Fibroblast of the aortic adventitia (primary cell): ENCODE measurements at regions not wholly inside any gene's neighbourhood (a gene's known extent, or its start where the extent isn't known, plus 50 kb on each side); places are given as distances from the start of the nearest gene placed in this dataset.

Experiments used
- DNase-seq: peaks from one replicate; pipeline ENCODE4 v3.0.0-alpha.2; 2010; ENCODE audit warnings: low read depth
- H3K4me3 ChIP-seq: 2 replicates; pipeline ENCODE4 v1.5.1; 2011; ENCODE audit warnings: low read depth, mild to moderate bottlenecking, control low read depth, low read length, moderate library complexity
- TF ChIP-seq, protein P1 (sequence below): IDR thresholded peaks from 2 replicates; pipeline ENCODE4 v1.5.1; 2011; ENCODE audit warnings: mild to moderate bottlenecking, low read length, control low read depth, inconsistent platforms; ENCODE audit not compliant: insufficient read depth

DNA sequence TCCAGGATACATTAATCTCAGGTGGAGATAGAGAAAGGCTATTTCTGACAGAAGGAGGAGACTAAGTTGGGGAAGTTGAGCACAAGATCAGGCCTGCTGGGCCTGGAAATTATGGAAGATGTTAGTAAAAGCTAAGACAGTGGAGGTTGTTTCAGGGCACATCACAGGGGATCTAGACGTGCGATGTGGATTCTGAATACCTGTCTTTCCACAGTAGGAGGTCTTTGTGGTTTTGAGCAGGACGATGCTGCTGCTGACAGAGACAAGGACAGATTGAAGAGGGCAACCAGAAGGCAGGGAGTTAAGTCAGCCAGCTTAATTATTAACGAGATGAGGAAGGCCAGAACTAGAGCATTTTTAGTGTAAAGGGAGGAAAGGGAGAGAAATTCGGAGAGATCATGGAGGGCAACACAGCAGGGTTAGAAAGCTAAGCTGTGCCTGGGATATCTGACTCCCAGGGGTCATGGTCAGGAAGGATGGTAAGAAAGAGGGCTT is 384.9 kb downstream of the MAFB start:
- TF ChIP-seq, protein P1, sequence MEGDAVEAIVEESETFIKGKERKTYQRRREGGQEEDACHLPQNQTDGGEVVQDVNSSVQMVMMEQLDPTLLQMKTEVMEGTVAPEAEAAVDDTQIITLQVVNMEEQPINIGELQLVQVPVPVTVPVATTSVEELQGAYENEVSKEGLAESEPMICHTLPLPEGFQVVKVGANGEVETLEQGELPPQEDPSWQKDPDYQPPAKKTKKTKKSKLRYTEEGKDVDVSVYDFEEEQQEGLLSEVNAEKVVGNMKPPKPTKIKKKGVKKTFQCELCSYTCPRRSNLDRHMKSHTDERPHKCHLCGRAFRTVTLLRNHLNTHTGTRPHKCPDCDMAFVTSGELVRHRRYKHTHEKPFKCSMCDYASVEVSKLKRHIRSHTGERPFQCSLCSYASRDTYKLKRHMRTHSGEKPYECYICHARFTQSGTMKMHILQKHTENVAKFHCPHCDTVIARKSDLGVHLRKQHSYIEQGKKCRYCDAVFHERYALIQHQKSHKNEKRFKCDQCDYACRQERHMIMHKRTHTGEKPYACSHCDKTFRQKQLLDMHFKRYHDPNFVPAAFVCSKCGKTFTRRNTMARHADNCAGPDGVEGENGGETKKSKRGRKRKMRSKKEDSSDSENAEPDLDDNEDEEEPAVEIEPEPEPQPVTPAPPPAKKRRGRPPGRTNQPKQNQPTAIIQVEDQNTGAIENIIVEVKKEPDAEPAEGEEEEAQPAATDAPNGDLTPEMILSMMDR, result no peak
- no peak overlapping the region for H3K4me3 ChIP-seq
- no peak for DNase-seq

DNA sequence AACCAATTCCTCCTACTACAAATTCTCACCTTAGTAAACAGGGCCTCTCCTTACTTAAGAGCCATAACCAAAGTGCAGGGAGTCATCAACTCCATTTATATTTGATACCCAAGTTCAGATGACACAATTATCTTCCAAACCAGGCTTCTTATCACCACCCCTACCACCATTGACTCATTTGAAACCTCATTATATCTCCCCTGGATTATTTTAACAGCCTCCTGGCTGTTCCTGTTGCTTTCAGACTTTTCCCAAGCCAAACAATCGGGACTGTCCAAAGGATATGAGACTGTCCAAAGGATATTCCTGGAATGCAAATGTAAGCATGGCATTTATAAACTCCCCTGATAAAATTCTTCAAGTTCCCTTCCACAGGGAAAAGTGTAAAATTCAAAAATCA is 394.3 kb downstream of the MAFB start:
- H3K4me3 ChIP-seq, result no peak overlapping the region
- TF ChIP-seq, protein P1, result no peak
- DNase-seq, result no peak

DNA sequence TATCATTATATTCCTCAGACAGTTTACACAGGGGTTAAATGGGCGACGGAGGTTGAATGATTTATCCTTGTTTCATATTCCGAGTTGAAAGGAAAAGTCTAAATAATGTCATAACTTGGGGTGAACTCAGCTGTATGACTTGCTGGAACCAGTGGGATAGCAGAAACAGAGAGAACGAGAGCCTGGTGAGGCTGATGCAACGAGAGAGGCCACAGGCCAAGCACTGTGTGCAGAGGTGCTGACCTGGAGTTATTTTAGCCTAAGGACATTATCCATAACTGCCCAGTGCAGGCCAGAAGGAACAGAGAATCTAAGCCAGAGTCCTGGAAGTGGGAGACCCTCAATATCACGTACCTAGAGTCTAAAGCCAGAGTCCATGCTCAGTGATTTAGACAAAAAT is 394.9 kb downstream of the MAFB start:
- H3K4me3 ChIP-seq, result no peak overlapping the region
- TF ChIP-seq, protein P1, result no peak
- DNase-seq, result no peak

DNA sequence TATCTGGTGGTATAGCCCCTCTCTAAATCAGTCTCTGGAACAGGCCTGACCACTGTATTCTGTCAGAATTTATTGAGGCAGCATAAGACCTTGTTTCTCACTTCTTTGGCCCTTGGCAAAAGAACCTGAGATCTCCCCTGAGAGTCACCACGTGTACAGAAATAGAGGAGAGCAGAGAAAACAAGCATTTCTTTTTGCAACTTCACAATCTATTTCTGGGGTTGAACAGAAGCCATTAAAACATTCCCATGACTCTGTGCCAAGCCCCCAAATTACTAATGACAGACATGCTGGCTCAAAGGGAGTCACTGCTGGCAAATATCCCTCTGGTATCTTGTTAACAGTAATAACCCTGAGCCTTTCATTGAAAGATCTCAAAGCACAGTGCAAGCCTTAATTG is 395.3 kb downstream of the MAFB start:
- TF ChIP-seq, protein P1, result no peak
- H3K4me3 ChIP-seq, result no peak overlapping the region
- peak; percentile 43 for DNase-seq

DNA sequence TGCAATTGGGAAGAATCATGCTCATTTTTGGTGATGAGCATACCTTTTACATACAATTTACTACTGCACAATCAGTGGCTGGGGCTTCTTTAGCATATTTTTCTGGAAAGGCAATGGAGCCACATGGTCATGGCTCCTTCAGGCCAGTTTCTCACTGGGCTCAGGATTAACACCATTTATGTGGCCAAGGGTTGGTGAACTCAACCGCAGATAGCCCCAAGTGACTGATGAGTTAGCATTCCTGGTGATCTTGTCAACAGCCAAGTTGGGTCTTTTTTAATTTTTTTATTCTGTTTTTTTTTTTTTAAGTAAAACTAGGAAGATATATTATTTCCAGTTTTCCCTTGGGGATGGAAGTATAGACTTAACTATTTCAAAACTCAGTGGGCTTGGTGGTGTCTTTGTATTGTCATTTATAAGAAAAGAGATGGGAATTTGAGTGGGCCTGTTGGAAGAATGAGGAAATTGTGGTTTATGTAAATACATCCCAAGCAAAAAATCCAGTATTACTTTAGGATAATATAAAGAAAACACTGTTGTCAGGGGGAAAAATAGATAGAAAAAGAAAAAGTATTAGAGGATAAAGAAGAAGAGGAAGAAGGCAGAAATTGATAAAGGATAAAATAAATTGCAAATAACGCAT is 397.4 kb downstream of the MAFB start:
- DNase-seq, result no peak
- TF ChIP-seq, protein P1, result no peak

GRCh38 chr20:40287683-40288082 is 401.4 kb downstream of the MAFB start:
- TF ChIP-seq, protein P1, result no peak
- DNase-seq, result no peak
- H3K4me3 ChIP-seq, result no peak overlapping the region

More for the DNA sequence above, 397.4 kb downstream of the MAFB start:
- no peak overlapping the region for H3K4me3 ChIP-seq
